Spleen (tissue), 11 donors: ENCODE measurements at regions not wholly inside any gene's neighbourhood (a gene's known extent, or its start where the extent isn't known, plus 50 kb on each side); places are given as distances from the start of the nearest gene placed in this dataset.

Experiments
- DNase-seq: peaks from one replicate; pipeline ENCODE4 v3.0.0-alpha.2; 2020
- H3K27ac ChIP-seq, 8 donors: fragments of 200-600 bp; sonication (generic) in 7 of 8; 1 replicate in 4 of 8; 2 replicates in 4 of 8; pipeline versions ENCODE4 v1.5.0 to v1.8.0; 2016 to 2021; ENCODE audit warnings: inconsistent platforms in 4 of 8, mild to moderate bottlenecking in 4 of 8, moderate library complexity in 1 of 8
- H3K27me3 ChIP-seq, 7 donors: fragments of 200-600 bp; sonication (generic) in 6 of 7; replicated peaks in 1 of 7; 1 replicate in 4 of 7; 2 replicates in 3 of 7; pipeline versions ENCODE4 v1.5.0 to v1.8.0; 2016 to 2021; ENCODE audit warnings: inconsistent platforms in 3 of 7, mild to moderate bottlenecking in 1 of 7
- H3K36me3 ChIP-seq, 6 donors: fragments of 200-600 bp; sonication (generic) in 5 of 6; 1 replicate in 4 of 6; 2 replicates in 2 of 6; pipeline versions ENCODE4 v1.5.0 to v1.8.0; 2016 to 2021; ENCODE audit warnings: inconsistent platforms in 2 of 6
- H3K4me1 ChIP-seq, 6 donors: fragments of 200-600 bp; sonication (generic) in 5 of 6; 1 replicate in 3 of 6; 2 replicates in 3 of 6; pipeline versions ENCODE4 v1.5.0 to v1.8.0; 2016 to 2021; ENCODE audit warnings: inconsistent platforms in 3 of 6
- H3K4me3 ChIP-seq, 8 donors: fragments of 200-600 bp; sonication (generic) in 7 of 8; 1 replicate in 4 of 8; 2 replicates in 4 of 8; pipeline versions ENCODE4 v1.5.0 to v1.8.0; 2016 to 2021; ENCODE audit warnings: inconsistent platforms in 4 of 8, mild to moderate bottlenecking in 4 of 8, moderate library complexity in 2 of 8
- H3K9me3 ChIP-seq, 8 donors: fragments of 200-600 bp; sonication (generic) in 7 of 8; 1 replicate in 4 of 8; 2 replicates in 4 of 8; pipeline versions ENCODE4 v1.5.0 to v1.8.0; 2016 to 2021; ENCODE audit warnings: inconsistent platforms in 4 of 8
- CTCF ChIP-seq, 11 experiments: fragments of 200-600 bp in 7 of 11; fragments of 450-650 bp in 4 of 11; sonication (generic) in 4 of 11; IDR thresholded peaks in 8 of 11; conservative IDR thresholded peaks in 3 of 11; 1 replicate in 7 of 11; 2 replicates in 4 of 11; pipeline versions ENCODE4 v1.4.0 to v1.8.0; 2016 to 2021; ENCODE audit warnings: antibody characterized with exemption in 11 of 11, inconsistent platforms in 4 of 11, mild to moderate bottlenecking in 1 of 11
- POLR2A ChIP-seq, 3 donors: fragments of 450-650 bp; IDR thresholded peaks; one replicate each; pipeline ENCODE4 v1.5.1; 2017; ENCODE audit warnings: antibody characterized with exemption in 3 of 3, mild to moderate bottlenecking in 1 of 3
- POLR2AphosphoS5 ChIP-seq, 3 donors: sonication (generic); formaldehyde crosslinking; IDR thresholded peaks; one replicate each; pipeline ENCODE4 v1.5.1; 2017; ENCODE audit warnings: antibody characterized with exemption in 3 of 3
- WGBS, 5 donors: extraction: QIAGEN DNeasy Blood & Tissue Kit in 3 of 5; methylation state at CpG; one replicate each; pipeline versions ENCODE4 v1.1.5 to v1.1.7; 2013 to 2018; 5-methylcytosine and 5-hydroxymethylcytosine counted together
- intact Hi-C: fragments of 100-400 bp; cut with DNase I; formaldehyde crosslinking; loops from one replicate; pipeline ENCODE4 v1.15.0; 2023; ENCODE audit warnings: low total_unique reads
- donor health status: healthy with polysubstance abuse.
- donor health status: DM: no; HTN: no; CAD: no; lungs with moderate emphysema.
- donor health status: DM: no; HTN: no; CAD: no.
- donor health status: Bipolar disorder and iron deficiency.
- donor health status: healthy.
- donor health status: DM: no; HTN: no; CAD: no.
- donor health status: DM: yes; HTN: yes; CAD: no.

- intact Hi-C loops = no loop called here
Observed at GRCh38 chr12:18898470-18898869, 160.6 kb downstream of the CAPZA3 start.

GRCh38 chr12:18899162-18899561 is 161.2 kb downstream of the CAPZA3 start:
- Histone ChIP-seq H3K4me3 (no peak overlapping the region), H3K27ac (no peak overlapping the region), H3K36me3 (no peaks in the 10 kb centered on the region), H3K4me1 (no peaks in the 10 kb centered on the region), H3K9me3 (peaks cover 0 to 12% (median 0%) of the 10 kb centered on the region in 8 donors), H3K27me3 (peaks cover 0 to 9% (median 0%) of the 10 kb centered on the region in 7 donors)
- TF ChIP-seq POLR2AphosphoS5 (IDR thresholded peaks at IDR 0.05) (no peak), POLR2A (IDR thresholded peaks at IDR 0.05) (no peak)
- no peak for DNase-seq
- intact Hi-C loops = no loop called here
- 83 to 93% (median 87%) methylated on average over 3 of the region's 3 CpGs for WGBS, 5 donors

More at GRCh38 chr12:18898470-18898869, 160.6 kb downstream of the CAPZA3 start:
- no peak overlapping the region for H3K27ac ChIP-seq
- H3K4me1 ChIP-seq = no peaks in the 10 kb centered on the region
- H3K4me3 ChIP-seq = no peak overlapping the region
- no peak for DNase-seq
- TF ChIP-seq POLR2A (IDR thresholded peaks at IDR 0.05) (no peak), CTCF (IDR thresholded peaks at IDR 0.05 in 8 of 11, conservative IDR thresholded peaks at IDR 0.05 in 3 of 11) (no peak), POLR2AphosphoS5 (IDR thresholded peaks at IDR 0.05) (no peak)
- H3K36me3 ChIP-seq = no peaks in the 10 kb centered on the region
- H3K27me3 ChIP-seq = peaks cover 0 to 9% (median 0%) of the 10 kb centered on the region in 7 donors
- WGBS, 5 donors = 71 to 92% (median 90%) methylated on average over 2 of the region's 2 CpGs
- H3K9me3 ChIP-seq = peaks cover 0 to 12% (median 0%) of the 10 kb centered on the region in 8 donors

- Histone ChIP-seq H3K27ac (no peak overlapping the region), H3K4me3 (no peak overlapping the region), H3K36me3 (no peaks in the 10 kb centered on the region), H3K27me3 (peaks cover 0 to 9% (median 0%) of the 10 kb centered on the region in 7 donors), H3K4me1 (no peaks in the 10 kb centered on the region), H3K9me3 (peaks cover 0 to 12% (median 0%) of the 10 kb centered on the region in 8 donors)
- intact Hi-C loops = no loop called here
- 86 to 89% (median 87%) methylated on average over 8 of the region's 8 CpGs for WGBS, 5 donors
- no peak for DNase-seq
- no peak for TF ChIP-seq POLR2AphosphoS5 (IDR thresholded peaks at IDR 0.05)
- TF ChIP-seq CTCF (IDR thresholded peaks at IDR 0.05 in 8 of 11, conservative IDR thresholded peaks at IDR 0.05 in 3 of 11) = no peak
- TF ChIP-seq POLR2A (IDR thresholded peaks at IDR 0.05) = no peak
Observed at GRCh38 chr12:18899678-18900317, 161.9 kb downstream of the CAPZA3 start.

- no peaks in the 10 kb centered on the region for H3K27me3 ChIP-seq
- TF ChIP-seq POLR2AphosphoS5 (IDR thresholded peaks at IDR 0.05) = no peak
- TF ChIP-seq CTCF (IDR thresholded peaks at IDR 0.05 in 8 of 11, conservative IDR thresholded peaks at IDR 0.05 in 3 of 11) = no peak
- no peak for TF ChIP-seq POLR2A (IDR thresholded peaks at IDR 0.05)
- 60 to 71% (median 68%) methylated on average over 2 of the region's 2 CpGs for whole genome bisulfite sequencing, 5 donors
- no peak for DNase-seq
- no peaks in the 10 kb centered on the region for H3K36me3 ChIP-seq
- H3K27ac ChIP-seq = no peak overlapping the region
- peaks cover 0 to 16% (median 0%) of the 10 kb centered on the region in 8 donors for H3K9me3 ChIP-seq
- intact Hi-C loops = no loop called here
- no peak overlapping the region for H3K4me3 ChIP-seq
- no peaks in the 10 kb centered on the region for H3K4me1 ChIP-seq
Observed at GRCh38 chr12:18905134-18905533, 167.2 kb downstream of the CAPZA3 start.
